ENCODE measurements at regions not wholly inside any gene's neighbourhood (a gene's known extent, or its start where the extent isn't known, plus 50 kb on each side); places are given as distances from the start of the nearest gene placed in this dataset.

GRCh38 chr10:128981881-128982615 is 485.0 kb upstream of the MGMT start:
- no peaks in the 10 kb centered on the region for H3K27me3 ChIP-seq (ENCODE audit: control insufficient read depth, insufficient read depth, low read length)
- TF ChIP-seq CTCF (IDR thresholded peaks at IDR 0.05; ENCODE audit: insufficient read depth, low read length, poor library complexity, severe bottlenecking) = no peak
- DNase-seq (ENCODE audit: low read depth) = no peak

GRCh38 chr10:128982616-128982915 is 484.5 kb upstream of the MGMT start:
- Histone ChIP-seq H3K36me3 (ENCODE audit: control insufficient read depth, insufficient read depth, low read length) (no peaks in the 10 kb centered on the region), H3K4me3 (ENCODE audit: low read depth, low read length) (no peak overlapping the region), H3K27me3 (ENCODE audit: control insufficient read depth, insufficient read depth, low read length) (no peaks in the 10 kb centered on the region)
- no peak for TF ChIP-seq CTCF (IDR thresholded peaks at IDR 0.05; ENCODE audit: insufficient read depth, low read length, poor library complexity, severe bottlenecking)
- no peak for DNase-seq (ENCODE audit: low read depth)

More at GRCh38 chr10:128981881-128982615, 485.0 kb upstream of the MGMT start:
- H3K36me3 ChIP-seq (ENCODE audit: control insufficient read depth, insufficient read depth, low read length) = no peaks in the 10 kb centered on the region
- no peak overlapping the region for H3K4me3 ChIP-seq (ENCODE audit: low read depth, low read length)

GRCh38 chr10:128985036-128985435 is 482.0 kb upstream of the MGMT start:
- TF ChIP-seq CTCF (IDR thresholded peaks at IDR 0.05; ENCODE audit: insufficient read depth, low read length, poor library complexity, severe bottlenecking) = no peak
- H3K4me3 ChIP-seq (ENCODE audit: low read depth, low read length) = no peak overlapping the region
- no peaks in the 10 kb centered on the region for H3K27me3 ChIP-seq (ENCODE audit: control insufficient read depth, insufficient read depth, low read length)
- H3K36me3 ChIP-seq (ENCODE audit: control insufficient read depth, insufficient read depth, low read length) = no peaks in the 10 kb centered on the region
- no peak for DNase-seq (ENCODE audit: low read depth)

- Histone ChIP-seq H3K4me3 (ENCODE audit: low read depth, low read length) (no peak overlapping the region), H3K36me3 (ENCODE audit: control insufficient read depth, insufficient read depth, low read length) (no peaks in the 10 kb centered on the region), H3K27me3 (ENCODE audit: control insufficient read depth, insufficient read depth, low read length) (no peaks in the 10 kb centered on the region)
- no peak for TF ChIP-seq CTCF (IDR thresholded peaks at IDR 0.05; ENCODE audit: insufficient read depth, low read length, poor library complexity, severe bottlenecking)
- DNase-seq (ENCODE audit: low read depth) = no peak
Observed at GRCh38 chr10:128990986-128991385, 476.1 kb upstream of the MGMT start.

- DNase-seq (ENCODE audit: low read depth) = no peak
- H3K4me3 ChIP-seq (ENCODE audit: low read depth, low read length) = no peak overlapping the region
- TF ChIP-seq CTCF (IDR thresholded peaks at IDR 0.05; ENCODE audit: insufficient read depth, low read length, poor library complexity, severe bottlenecking) = no peak
- no peaks in the 10 kb centered on the region for H3K27me3 ChIP-seq (ENCODE audit: control insufficient read depth, insufficient read depth, low read length)
- H3K36me3 ChIP-seq (ENCODE audit: control insufficient read depth, insufficient read depth, low read length) = no peaks in the 10 kb centered on the region
Observed at GRCh38 chr10:128992770-128993169, 474.3 kb upstream of the MGMT start.

GRCh38 chr10:128993443-128993842 is 473.6 kb upstream of the MGMT start:
- Histone ChIP-seq H3K36me3 (ENCODE audit: control insufficient read depth, insufficient read depth, low read length) (no peaks in the 10 kb centered on the region), H3K4me3 (ENCODE audit: low read depth, low read length) (no peak overlapping the region), H3K27me3 (ENCODE audit: control insufficient read depth, insufficient read depth, low read length) (no peaks in the 10 kb centered on the region)
- DNase-seq (ENCODE audit: low read depth) = no peak
- TF ChIP-seq CTCF (IDR thresholded peaks at IDR 0.05; ENCODE audit: insufficient read depth, low read length, poor library complexity, severe bottlenecking) = no peak

Data from kidney epithelial cell (primary cell).